ENCODE measurements at regions not wholly inside any gene's neighbourhood (a gene's known extent, or its start where the extent isn't known, plus 50 kb on each side); places are given as distances from the start of the nearest gene placed in this dataset.

- CTCF ChIA-PET, result interaction anchor here (1.1 to 3.2 kb wide), 6 partner anchors 9 to 164 kb away, joined by 3 to 12 read pairs (median 4); no protein-coding TSS in a partner anchor
- no peak for DNase-seq (ENCODE audit: extremely low spot score)
- no peak for TF ChIP-seq CTCF (IDR thresholded peaks at IDR 0.05; ENCODE audit: control extremely low read depth, extremely low read depth, low read depth, missing control alignments)
- POLR2A ChIA-PET, result no interaction called here
These were observed 95.9 kb downstream of the RFC3 start for GRCh38 chr13:33913829-33914228.

GRCh38 chr13:33917190-33917589 is 99.2 kb downstream of the RFC3 start:
- ChIA-PET CTCF (interaction anchor here (1.4 kb wide), 1 partner anchor 160 kb away, joined by 4 read pairs; no protein-coding TSS in a partner anchor), POLR2A (no interaction called here)
- DNase-seq (ENCODE audit: extremely low spot score), result no peak
- TF ChIP-seq CTCF (IDR thresholded peaks at IDR 0.05; ENCODE audit: control extremely low read depth, extremely low read depth, low read depth, missing control alignments), result no peak

GRCh38 chr13:33918199-33918932 is 100.4 kb downstream of the RFC3 start:
- CTCF ChIA-PET, result no interaction called here
- POLR2A ChIA-PET, result no interaction called here
- TF ChIP-seq CTCF (IDR thresholded peaks at IDR 0.05; ENCODE audit: control extremely low read depth, extremely low read depth, low read depth, missing control alignments), result no peak
- no peak for DNase-seq (ENCODE audit: extremely low spot score)

- DNase-seq (ENCODE audit: extremely low spot score), result no peak
- ChIA-PET POLR2A (no interaction called here), CTCF (no interaction called here)
- TF ChIP-seq CTCF (IDR thresholded peaks at IDR 0.05; ENCODE audit: control extremely low read depth, extremely low read depth, low read depth, missing control alignments), result no peak
These were observed 101.2 kb downstream of the RFC3 start for GRCh38 chr13:33919120-33919519.

GRCh38 chr13:33925563-33925962 is 107.6 kb downstream of the RFC3 start:
- no peak for TF ChIP-seq CTCF (IDR thresholded peaks at IDR 0.05; ENCODE audit: control extremely low read depth, extremely low read depth, low read depth, missing control alignments)
- CTCF ChIA-PET, result no interaction called here
- no peak for DNase-seq (ENCODE audit: extremely low spot score)
- POLR2A ChIA-PET, result no interaction called here

- ChIA-PET POLR2A (no interaction called here), CTCF (interaction anchor here (0.9 kb wide), 1 partner anchor 11 kb away, joined by 3 read pairs; no protein-coding TSS in a partner anchor)
- TF ChIP-seq CTCF (IDR thresholded peaks at IDR 0.05; ENCODE audit: control extremely low read depth, extremely low read depth, low read depth, missing control alignments), result no peak
- no peak for DNase-seq (ENCODE audit: extremely low spot score)
These were observed 109.4 kb downstream of the RFC3 start for GRCh38 chr13:33927315-33927714.

Measured in GM10248 (cell line).